EL (cell line): ENCODE measurements at regions not wholly inside any gene's neighbourhood (a gene's known extent, or its start where the extent isn't known, plus 50 kb on each side); places are given as distances from the start of the nearest gene placed in this dataset.

Source experiments
- DNase-seq: peaks from one replicate; pipeline ENCODE4 v3.0.0-alpha.2; 2016

DNA sequence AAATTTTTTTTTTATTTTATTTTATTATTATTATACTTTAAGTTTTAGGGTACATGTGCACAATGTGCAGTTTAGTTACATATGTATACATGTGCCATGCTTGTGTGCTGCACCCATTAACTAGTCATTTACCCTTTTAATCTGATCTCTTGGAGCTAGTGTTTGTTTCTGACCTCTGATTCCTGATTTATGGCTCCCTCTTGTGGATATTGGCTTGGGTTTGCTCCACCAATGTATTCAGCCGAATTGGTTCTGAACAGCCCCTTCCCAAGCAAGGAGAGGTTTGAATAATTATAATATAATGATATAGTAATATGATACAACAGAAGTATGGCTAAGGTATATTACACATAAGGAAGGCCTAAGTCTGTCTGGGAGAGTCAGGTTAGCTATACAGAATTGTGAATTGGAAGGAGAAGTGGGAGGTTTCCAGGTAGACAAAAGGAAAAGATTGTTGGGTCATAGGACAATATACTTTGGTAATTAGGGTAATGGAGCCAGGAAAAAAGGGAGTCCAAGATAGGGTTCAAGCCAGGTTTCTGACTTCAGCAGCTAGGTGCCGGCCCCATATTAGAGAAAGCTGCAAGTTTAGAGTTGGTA, 53.1 kb upstream of the HMCN1 start:
- peak; percentile 48 for DNase-seq

- DNase-seq: no peak
Observed at GRCh38 chr1:185680453-185680852, 53.7 kb upstream of the HMCN1 start.

DNA sequence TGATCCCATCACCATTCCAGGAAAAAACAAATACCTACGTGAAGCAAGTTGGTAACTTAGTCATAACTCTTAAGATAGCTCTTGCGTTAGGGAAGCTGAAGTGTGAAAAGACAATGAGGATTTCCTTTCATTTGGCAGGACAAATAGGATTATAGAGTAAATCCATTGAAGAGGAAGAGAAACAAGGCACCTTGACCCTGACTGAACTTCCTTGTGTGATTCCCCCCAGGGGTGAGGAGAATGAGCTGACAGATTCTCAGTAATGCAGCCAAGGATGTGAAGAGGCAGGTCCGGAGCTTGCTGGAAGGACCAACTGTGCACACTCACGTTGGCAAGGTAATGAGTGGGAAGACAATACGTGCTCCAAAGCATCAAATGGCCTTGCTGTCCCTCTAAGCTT, 55.0 kb upstream of the HMCN1 start:
- no peak for DNase-seq

GRCh38 chr1:185676969-185677368, 57.2 kb upstream of the HMCN1 start:
- no peak for DNase-seq

GRCh38 chr1:185674201-185674600, 60.0 kb upstream of the HMCN1 start:
- DNase-seq: no peak

DNA sequence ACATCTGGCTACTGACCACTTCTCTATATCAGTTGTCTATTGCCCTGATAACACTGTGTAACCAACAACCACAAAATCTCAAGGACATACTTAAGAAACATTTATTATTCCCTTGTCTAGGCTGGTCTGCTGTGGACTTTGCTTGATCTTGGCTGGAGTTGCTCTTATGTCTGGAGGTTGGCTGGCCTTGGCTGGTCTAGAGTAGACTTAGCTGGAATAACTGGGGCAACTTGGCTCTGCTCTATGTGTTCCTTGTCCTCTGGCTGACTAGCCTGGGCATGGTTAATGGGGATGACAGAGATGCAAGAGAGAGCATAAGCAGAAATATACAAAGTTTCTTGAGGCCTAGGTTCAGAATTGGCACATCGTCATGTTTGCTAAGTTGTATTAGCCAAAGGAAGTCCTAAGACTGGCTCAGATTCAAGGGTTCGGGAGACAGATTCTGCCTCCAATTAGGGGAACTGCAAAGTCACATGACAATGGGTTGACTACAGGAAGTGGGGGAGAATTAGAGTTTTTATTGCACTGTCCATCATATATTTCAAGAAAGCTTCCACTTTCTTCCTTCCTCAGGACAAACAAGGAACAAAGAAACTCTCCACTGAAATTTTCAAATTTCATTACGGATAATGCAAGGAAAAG, 61.4 kb upstream of the HMCN1 start:
- no peak for DNase-seq

- DNase-seq: peak; percentile 59
Observed at GRCh38 chr1:185670187-185670627, 64.0 kb upstream of the HMCN1 start.

- DNase-seq: no peak
Observed at GRCh38 chr1:185668013-185668412, 66.2 kb upstream of the HMCN1 start.

DNA sequence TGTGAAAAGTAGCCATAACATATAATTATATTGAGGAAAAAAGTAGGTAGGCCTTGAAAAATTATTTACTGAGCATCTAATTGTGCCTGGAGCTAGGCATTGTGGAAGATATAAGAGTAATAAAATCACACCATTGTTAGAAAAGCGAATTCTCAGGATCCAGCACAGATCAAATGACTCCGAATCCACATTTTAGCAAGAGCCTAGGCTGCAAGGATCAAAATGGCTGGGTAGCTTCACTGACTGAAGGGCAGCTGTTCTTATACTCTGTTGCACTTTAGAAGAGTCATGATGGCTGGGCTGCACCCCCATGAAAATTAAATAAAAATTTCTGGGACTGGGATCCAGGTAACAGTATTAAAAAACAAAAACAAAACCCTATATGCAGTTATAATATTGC, 67.6 kb upstream of the HMCN1 start:
- no peak for DNase-seq

GRCh38 chr1:185663771-185664296, 70.4 kb upstream of the HMCN1 start:
- DNase-seq: no peak

GRCh38 chr1:185663332-185663731, 70.9 kb upstream of the HMCN1 start:
- no peak for DNase-seq

GRCh38 chr1:185661971-185662370, 72.2 kb upstream of the HMCN1 start:
- DNase-seq: no peak

DNA sequence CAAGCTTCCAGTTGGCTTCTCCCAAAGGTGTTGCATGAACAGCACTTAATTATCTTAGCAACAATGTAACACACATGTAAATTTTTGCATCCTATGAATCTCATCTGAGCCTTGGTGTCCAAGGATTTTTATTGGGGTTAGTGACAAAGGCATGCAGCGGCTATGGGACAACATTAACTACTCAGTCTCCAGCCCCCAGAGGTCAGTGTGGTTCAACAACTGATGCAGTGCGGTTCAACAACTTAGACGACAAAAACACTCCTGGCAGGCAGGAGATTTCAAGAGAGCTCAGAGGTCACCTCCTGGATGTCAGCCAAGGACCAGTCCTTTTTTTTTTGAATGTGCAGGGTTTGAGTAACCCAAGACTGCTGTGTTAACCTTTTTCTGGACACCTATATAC, 77.5 kb upstream of the HMCN1 start:
- DNase-seq: no peak

GRCh38 chr1:185654952-185655314, 79.3 kb upstream of the HMCN1 start:
- no peak for DNase-seq

GRCh38 chr1:185654199-185654951, 79.8 kb upstream of the HMCN1 start:
- peak; percentile 9 for DNase-seq

DNA sequence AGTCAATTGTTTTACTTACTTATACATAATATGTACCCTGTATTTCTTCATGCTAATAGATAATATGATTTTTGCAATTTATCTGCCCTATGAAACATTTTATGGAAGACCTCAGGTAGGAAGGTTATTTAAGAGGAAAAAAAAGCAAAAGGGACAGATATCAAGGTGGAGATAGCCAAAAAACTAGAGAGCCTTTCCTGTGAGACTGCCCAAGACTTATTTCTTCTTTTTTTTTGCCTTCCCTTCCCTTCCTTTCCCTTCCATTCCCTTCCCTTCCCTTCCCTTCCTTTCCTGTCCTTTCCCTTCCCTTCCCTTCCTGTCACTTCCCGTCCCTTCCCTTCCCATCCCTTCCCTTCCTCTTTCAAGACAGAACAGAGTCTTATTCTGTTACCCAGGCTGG, 80.6 kb upstream of the HMCN1 start:
- DNase-seq: no peak

- no peak for DNase-seq
Observed at GRCh38 chr1:185652348-185652747, 81.8 kb upstream of the HMCN1 start.

GRCh38 chr1:185650602-185651230, 83.5 kb upstream of the HMCN1 start:
- DNase-seq: no peak

DNA sequence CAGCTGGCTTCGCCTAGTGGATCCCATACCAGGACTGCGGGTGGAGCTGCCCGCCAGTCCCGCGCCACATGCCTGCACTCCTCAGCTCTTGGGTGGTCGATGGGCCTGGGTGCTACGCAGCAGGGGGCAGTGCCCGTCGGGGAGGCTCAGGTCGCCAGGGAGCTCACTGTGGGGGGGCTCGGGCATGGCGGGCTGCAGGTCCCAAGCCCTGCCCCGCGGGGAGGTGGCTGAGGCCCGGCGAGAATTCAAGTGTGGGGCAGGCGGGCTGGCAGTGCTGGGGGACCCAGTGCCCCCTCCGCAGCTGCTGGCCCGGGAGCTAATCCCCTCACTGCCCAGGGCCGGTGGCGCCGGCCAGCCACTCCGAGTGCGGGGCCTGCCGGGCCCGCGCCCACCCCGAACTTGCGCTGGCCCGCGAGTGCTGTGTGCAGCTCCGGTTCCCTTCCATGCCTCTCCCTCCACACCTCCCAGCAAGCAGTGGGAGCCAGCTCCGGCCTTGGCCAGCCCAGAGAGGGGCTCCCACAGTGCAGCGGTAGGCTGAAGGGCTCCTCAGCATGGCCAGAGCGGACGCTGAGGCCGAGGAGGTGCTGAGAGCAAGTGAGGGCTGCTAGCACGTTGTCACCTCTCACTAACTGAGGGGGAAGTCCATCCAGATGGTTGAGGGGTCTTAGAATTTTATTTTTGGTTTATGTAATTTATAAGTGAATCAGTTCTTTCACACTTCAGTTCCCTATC, 85.2 kb upstream of the HMCN1 start:
- DNase-seq: no peak

- peak; percentile 14 for DNase-seq
Observed at GRCh38 chr1:185647597-185648267, 86.5 kb upstream of the HMCN1 start.

DNA sequence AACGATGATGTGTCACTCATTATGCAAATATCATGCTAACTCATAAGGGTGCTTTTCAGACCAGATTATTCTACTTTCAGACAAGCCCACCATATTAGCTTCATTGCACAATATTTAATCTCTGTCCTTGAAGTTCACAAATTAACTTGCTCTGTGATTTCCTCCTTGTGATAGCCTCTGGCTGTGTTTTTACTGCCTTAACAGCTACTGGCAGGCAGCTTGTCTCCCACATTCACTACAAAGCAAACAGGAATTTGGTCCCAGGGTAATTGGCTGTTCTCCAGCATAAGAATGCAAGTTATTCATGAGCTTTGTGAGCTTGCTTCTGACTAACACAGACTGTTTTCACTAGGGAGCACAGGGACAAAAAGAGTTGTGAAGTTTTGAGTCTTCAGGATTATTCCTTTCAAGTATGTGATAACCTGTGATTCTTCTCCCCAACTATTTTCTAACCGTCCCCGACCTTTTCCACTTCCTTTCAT, 87.9 kb upstream of the HMCN1 start:
- peak; percentile 99 for DNase-seq

DNA sequence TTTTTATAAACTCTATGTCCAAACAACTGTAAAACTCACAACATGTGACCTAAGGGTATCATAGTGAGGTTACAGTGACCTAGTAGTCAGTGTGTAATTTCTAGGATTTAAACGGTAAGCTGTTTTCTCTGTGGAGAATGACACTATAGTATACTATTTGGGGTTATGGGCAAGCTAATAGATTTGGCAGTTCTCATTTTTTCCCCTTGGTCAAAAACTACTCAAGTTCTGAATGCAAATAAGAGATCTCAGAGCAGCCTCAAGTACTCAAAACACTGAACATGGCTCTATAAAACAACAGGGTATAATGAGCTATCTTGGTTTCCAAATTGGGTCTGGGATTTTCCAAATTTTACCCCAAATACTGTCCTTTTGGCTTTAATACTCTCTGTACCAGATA, 88.5 kb upstream of the HMCN1 start:
- peak; percentile 27 for DNase-seq
